ENCODE measurements at regions not wholly inside any gene's neighbourhood (a gene's known extent, or its start where the extent isn't known, plus 50 kb on each side); places are given as distances from the start of the nearest gene placed in this dataset.
A peak's percentile ranks its signal among the peaks of the same experiment; 100 is the strongest.

- DNase-seq, result no peak
- no peak for TF ChIP-seq CTCF (IDR thresholded peaks at IDR 0.05; ENCODE audit: borderline replicate concordance)
- Histone ChIP-seq H3K9me3 (replicated peaks) (no peaks in the 10 kb centered on the region), H3K36me3 (no peaks in the 10 kb centered on the region), H3K27me3 (ENCODE audit: low read depth) (no peaks in the 10 kb centered on the region), H3K4me1 (no peaks in the 10 kb centered on the region), H3K27ac (replicated peaks) (peak overlapping the region; percentile 44), H3K4me3 (no peak overlapping the region)
- intact Hi-C loops (cut with micrococcal nuclease), result no loop called here
These were observed 424.6 kb upstream of the SEMA6D start for GRCh38 chr15:47292638-47293190.

- H3K9me3 ChIP-seq (replicated peaks), result no peaks in the 10 kb centered on the region
- DNase-seq, result peak; percentile 65
- peaks cover 2% of the 10 kb centered on the region for H3K27me3 ChIP-seq (ENCODE audit: low read depth)
- no peaks in the 10 kb centered on the region for H3K4me1 ChIP-seq
- no peak overlapping the region for H3K4me3 ChIP-seq
- intact Hi-C loops (cut with micrococcal nuclease), result no loop called here
- H3K36me3 ChIP-seq, result no peaks in the 10 kb centered on the region
- TF ChIP-seq CTCF (IDR thresholded peaks at IDR 0.05; ENCODE audit: borderline replicate concordance), result no peak
- peak overlapping the region; percentile 44 for H3K27ac ChIP-seq (replicated peaks)
These were observed 423.7 kb upstream of the SEMA6D start for GRCh38 chr15:47293466-47294162.

- H3K9me3 ChIP-seq (replicated peaks), result no peaks in the 10 kb centered on the region
- no peak overlapping the region for H3K4me3 ChIP-seq
- H3K4me1 ChIP-seq, result no peaks in the 10 kb centered on the region
- H3K36me3 ChIP-seq, result no peaks in the 10 kb centered on the region
- H3K27ac ChIP-seq (replicated peaks), result no peak overlapping the region
- no peak for TF ChIP-seq CTCF (IDR thresholded peaks at IDR 0.05; ENCODE audit: borderline replicate concordance)
- intact Hi-C loops (cut with micrococcal nuclease), result no loop called here
- peaks cover 5% of the 10 kb centered on the region for H3K27me3 ChIP-seq (ENCODE audit: low read depth)
- DNase-seq, result no peak
These were observed 422.5 kb upstream of the SEMA6D start for GRCh38 chr15:47294765-47295259.

- H3K4me3 ChIP-seq, result no peak overlapping the region
- peaks cover 5% of the 10 kb centered on the region for H3K27me3 ChIP-seq (ENCODE audit: low read depth)
- H3K4me1 ChIP-seq, result no peaks in the 10 kb centered on the region
- no peaks in the 10 kb centered on the region for H3K36me3 ChIP-seq
- no peak for DNase-seq
- intact Hi-C loops (cut with micrococcal nuclease), result no loop called here
- H3K9me3 ChIP-seq (replicated peaks), result no peaks in the 10 kb centered on the region
- no peak overlapping the region for H3K27ac ChIP-seq (replicated peaks)
- no peak for TF ChIP-seq CTCF (IDR thresholded peaks at IDR 0.05; ENCODE audit: borderline replicate concordance)
These were observed 420.4 kb upstream of the SEMA6D start for GRCh38 chr15:47296881-47297280.

- TF ChIP-seq CTCF (IDR thresholded peaks at IDR 0.05; ENCODE audit: borderline replicate concordance), result no peak
- H3K27ac ChIP-seq (replicated peaks), result no peak overlapping the region
- H3K4me1 ChIP-seq, result no peaks in the 10 kb centered on the region
- no peak overlapping the region for H3K4me3 ChIP-seq
- peaks cover 5% of the 10 kb centered on the region for H3K27me3 ChIP-seq (ENCODE audit: low read depth)
- no peaks in the 10 kb centered on the region for H3K9me3 ChIP-seq (replicated peaks)
- intact Hi-C loops (cut with micrococcal nuclease), result no loop called here
- no peaks in the 10 kb centered on the region for H3K36me3 ChIP-seq
- no peak for DNase-seq
These were observed 417.4 kb upstream of the SEMA6D start for GRCh38 chr15:47299846-47300434.
